ENCODE measurements at regions not wholly inside any gene's neighbourhood (a gene's known extent, or its start where the extent isn't known, plus 50 kb on each side); places are given as distances from the start of the nearest gene placed in this dataset.

DNA sequence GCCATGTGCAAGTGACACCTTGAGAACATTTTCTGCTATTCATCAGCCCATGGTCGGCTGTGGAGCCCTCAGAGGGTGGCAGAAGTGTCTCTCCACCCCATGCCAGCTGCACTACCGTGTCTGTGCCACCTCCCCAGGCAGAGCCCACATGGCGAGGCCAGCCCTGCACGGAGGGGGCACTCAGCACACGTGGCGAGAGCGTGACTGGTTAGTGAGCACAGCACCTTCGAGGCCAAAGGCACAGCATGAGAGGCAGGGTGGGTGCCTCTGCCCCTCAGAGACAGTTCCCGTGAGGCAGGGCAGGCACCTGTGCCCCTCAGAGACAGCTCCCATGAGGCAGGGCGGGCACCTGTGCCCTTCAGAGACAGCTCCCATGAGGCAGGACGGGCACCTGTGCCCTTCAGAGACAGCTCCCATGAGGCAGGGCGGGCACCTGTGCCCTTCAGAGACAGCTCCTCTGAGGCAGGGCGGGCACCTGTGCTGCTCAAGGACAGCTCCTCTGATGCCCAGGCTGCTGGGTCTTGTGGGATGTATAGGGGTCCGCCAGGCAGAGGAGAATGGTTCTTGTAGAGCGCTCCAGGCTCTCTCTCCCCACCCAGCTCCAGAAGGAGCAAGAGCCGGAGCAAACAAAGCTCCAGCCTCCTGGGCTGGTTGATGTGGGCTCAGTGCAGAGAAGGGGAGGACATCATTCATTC lies 179.8 kb upstream of the PPP1R26 start:
- TF ChIP-seq, protein P1, sequence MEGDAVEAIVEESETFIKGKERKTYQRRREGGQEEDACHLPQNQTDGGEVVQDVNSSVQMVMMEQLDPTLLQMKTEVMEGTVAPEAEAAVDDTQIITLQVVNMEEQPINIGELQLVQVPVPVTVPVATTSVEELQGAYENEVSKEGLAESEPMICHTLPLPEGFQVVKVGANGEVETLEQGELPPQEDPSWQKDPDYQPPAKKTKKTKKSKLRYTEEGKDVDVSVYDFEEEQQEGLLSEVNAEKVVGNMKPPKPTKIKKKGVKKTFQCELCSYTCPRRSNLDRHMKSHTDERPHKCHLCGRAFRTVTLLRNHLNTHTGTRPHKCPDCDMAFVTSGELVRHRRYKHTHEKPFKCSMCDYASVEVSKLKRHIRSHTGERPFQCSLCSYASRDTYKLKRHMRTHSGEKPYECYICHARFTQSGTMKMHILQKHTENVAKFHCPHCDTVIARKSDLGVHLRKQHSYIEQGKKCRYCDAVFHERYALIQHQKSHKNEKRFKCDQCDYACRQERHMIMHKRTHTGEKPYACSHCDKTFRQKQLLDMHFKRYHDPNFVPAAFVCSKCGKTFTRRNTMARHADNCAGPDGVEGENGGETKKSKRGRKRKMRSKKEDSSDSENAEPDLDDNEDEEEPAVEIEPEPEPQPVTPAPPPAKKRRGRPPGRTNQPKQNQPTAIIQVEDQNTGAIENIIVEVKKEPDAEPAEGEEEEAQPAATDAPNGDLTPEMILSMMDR (IDR thresholded peaks at IDR 0.05), result no peak
- TF ChIP-seq EZH2 (IDR thresholded peaks at IDR 0.05), result no peak
- TF ChIP-seq EZH2phosphoT487 (IDR thresholded peaks at IDR 0.05), result no peak
